ENCODE measurements at regions not wholly inside any gene's neighbourhood (a gene's known extent, or its start where the extent isn't known, plus 50 kb on each side); places are given as distances from the start of the nearest gene placed in this dataset.

- no peak for DNase-seq
Measured at GRCh38 chr7:91636728-91637127, 243.8 kb downstream of the MTERF1 start.

DNA sequence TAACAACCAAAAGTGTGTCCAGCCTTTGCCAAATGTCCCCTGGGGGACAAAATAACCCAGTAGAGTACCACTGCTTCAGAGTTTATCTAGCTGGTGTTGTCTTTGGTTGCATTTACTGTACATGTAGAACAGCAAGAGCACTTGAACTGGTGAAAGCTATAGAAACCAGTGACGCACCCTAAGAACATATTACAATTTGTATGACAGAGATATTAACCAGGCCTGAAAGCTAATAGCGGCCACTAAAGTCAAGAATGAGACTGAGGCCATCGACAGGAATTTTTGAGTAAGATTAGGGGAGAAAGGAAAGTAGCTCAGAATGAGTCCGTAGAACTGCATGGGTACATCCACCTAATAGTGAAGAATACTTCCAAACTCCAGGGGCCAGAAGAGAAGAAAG lies 236.2 kb downstream of the MTERF1 start:
- DNase-seq = no peak

- DNase-seq = no peak
Measured at GRCh38 chr7:91645542-91645941, 235.0 kb downstream of the MTERF1 start.

- no peak for DNase-seq
Measured at GRCh38 chr7:91651986-91652385, 228.5 kb downstream of the MTERF1 start.

DNA sequence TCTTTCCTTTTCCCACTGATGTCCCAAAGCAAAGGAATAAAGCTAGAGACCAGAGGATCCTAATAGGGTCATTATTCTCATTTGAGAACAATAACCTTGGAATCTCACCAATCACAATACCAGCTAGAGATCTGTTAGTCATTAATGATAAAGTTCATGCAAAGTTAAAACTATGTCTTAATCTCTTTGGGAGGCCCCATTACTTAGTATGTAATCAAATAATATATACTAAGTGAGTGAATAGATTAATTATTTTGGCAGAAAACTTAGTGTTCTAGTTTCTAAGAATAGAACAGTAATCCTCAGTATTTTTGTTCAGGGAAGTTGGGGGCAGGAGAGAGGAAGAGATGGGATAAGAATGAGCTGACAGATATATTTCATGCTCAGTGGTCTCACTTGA lies 227.2 kb downstream of the MTERF1 start:
- DNase-seq = no peak

DNA sequence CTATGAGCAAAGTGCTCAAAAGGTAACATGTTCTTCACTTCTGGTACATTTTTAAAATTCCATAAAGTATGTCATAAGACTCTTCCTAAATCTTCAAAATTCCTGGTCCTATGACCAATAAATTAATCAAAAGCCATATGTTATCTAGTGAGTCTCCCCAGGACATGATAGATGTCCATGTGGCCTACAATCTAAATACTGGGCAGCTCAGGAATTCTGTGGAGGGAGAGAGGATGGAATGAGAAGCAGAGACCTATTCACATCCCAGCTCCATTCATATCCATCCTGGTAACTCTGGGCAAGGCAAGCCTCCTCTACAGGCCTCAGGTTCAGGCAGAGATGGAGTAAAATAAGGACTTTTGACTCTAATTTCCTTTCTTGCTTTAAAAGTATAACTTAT lies 224.8 kb downstream of the MTERF1 start:
- no peak for DNase-seq

DNA sequence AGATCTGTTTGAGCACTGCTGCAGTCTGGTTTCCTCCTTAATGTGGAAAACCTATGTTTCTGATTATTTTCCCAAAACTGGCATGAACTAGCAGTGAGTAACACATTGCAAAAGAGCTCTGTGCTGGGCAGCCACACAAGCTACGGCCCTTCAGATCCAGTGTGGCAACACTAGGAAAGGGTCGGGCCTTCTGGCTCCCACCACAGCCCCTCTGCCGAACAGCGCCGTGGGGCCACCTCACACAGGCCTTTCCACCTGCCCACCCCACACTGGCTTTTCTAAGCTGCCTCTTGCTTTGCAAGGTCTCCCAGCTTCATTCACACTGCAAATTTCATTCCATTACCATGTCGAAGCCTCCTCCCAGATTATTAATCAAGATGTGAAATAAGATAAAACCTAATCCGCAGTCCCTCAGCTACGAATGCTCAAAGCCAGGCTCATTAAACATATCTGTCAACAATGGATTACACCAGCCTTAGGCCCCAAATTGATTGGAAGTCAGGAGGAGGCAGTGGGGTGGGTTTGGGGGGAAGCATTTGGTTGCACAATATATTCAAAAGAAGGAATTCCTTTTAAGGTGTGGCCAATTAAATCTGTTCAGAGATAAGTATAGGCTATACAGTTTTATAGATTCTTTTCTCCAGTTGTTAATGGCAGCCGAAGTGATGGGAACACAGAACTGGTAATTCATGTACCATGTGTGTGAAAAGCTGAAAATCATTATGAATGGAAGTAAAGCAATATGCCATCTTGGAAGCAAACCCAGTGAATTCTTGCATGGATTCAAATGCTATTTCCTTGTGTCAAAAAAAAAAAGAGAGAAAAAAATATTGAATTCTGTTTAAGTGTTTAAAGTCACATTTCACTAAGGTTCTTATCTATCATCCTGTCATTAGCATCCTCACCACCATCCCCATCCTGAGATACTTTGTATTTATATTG lies 223.7 kb downstream of the MTERF1 start:
- DNase-seq = no peak

DNA sequence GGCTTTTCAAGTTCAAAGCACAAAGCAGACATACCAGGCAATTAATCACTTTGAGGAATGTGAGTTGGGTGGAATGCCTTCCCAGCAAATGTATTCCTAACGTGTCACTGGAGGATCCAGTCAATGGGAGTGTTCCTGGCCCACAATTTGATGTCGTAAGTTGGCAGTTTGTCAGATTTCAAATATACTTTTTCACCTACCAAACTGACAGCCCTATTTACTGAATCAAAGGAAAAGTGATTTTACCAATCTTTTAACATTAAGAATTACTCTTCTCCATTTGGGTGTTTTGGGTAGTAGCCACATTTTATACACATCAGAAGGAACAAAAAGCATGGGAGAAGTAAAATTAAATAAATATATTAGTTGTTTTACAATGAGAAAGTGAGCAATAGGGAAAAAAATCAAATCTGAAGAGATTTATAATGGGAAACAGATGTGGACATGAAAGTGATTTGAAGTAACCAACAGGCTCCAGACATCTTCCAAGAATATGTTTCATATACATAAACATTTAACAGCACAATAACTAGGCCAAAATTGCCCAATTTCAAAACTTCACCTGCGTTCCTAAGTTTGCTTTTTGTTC lies 222.9 kb downstream of the MTERF1 start:
- no peak for DNase-seq

GRCh38 chr7:91659096-91659495 lies 221.4 kb downstream of the MTERF1 start:
- DNase-seq = no peak

DNA sequence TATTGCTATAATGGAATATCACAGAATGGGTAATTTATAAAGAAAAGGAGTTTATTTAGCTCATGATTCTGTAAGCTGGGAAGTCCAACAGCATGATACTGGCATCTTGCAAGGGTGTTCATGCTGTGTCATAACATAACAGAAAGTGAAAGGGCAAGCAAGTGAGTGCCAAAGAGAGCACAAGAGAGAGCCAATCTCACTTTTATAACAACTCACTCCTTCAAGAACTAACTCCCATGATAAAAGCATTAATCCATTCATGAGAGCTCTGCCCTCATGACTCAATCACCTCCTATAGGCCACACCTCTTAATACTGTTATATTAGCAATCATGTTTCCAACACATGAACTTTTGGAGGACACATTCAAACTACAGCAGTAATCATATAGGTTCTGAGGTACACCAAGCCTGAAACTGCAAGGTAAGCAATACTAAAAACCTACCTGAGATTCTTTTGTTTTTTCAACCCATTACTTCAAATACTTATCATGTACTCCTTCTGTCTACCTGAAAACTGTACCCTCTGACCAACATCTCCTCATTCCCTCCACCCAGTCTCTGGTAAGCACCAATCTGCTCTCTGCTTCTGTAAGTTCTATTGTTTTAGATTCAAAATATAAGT lies 219.7 kb downstream of the MTERF1 start:
- no peak for DNase-seq

- DNase-seq = no peak
Measured at GRCh38 chr7:91661727-91662126, 218.8 kb downstream of the MTERF1 start.

DNA sequence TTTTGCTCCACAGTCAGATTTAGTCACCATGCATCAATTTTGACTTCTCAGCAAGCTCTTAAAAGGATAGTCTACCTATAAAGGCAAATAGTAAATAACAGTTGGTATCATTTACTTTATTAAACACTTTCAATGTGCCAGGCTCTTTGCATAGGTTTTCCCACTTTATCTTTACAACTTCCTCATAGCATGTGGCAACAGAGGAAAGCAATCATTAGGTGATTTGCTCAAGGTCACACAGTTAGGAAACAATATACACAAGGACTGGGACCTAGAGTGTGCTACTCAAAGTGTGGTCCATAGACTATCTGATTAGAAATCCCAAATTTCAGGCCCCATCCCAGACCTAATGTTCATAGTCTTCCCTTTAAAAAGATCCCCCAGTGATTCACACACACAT lies 212.3 kb downstream of the MTERF1 start:
- no peak for DNase-seq

DNA sequence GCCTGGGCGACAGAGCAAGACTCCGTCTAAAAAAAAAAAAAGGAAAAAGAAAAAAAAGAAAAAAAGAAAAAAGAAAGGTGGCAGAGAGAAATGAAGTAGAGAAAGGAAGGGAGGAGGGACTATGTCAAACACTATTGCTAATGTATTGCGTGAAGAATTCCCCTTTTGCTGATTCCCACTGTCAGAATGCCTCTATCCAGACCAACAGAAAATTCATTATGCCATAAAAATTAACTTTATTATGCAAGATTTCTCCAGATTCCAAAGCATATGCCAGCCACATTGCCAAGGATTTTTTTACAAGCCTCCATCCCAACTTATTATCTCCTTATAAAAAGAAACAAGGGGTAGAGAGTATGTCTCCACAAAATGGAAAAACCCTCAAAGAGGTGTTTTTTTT lies 209.3 kb downstream of the MTERF1 start:
- no peak for DNase-seq

DNA sequence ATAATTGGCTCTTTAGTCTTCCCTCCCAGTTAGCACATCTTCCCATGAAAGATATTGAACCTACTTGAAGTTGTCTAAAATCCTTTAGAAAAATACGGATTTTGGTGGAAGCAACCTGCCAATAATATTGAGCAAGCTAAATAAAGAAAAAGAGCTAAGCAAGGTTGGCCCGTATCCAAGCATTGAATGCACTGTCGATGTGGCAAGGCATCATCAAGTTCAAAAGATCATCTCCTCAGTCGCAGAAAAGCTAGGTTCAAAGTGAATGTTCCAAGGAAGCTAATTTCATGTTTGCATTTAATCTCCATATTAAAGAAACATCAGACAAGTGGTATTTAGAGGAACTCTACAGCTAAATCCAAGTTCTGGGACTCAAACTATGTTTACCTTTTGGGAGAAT lies 206.0 kb downstream of the MTERF1 start:
- DNase-seq = no peak

DNA sequence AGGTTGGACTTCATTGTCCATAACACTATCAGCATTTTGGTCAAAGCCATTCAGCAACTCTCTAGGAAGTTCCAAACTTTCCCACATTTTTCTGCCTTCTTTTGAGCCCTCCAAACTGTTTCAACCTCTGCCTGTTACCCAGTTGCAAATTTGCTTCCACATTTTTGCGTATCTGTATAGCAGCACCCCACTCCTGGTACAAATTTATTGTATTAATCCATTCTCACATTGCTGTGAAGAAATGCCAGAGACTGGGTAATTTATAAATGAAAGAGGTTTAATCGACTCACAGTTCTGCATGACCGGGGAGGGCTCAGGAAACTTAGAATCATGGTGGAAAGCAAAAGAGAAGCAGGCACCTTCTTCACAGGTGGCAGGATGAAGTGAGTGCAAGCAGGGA lies 198.8 kb downstream of the MTERF1 start:
- DNase-seq = no peak

DNA sequence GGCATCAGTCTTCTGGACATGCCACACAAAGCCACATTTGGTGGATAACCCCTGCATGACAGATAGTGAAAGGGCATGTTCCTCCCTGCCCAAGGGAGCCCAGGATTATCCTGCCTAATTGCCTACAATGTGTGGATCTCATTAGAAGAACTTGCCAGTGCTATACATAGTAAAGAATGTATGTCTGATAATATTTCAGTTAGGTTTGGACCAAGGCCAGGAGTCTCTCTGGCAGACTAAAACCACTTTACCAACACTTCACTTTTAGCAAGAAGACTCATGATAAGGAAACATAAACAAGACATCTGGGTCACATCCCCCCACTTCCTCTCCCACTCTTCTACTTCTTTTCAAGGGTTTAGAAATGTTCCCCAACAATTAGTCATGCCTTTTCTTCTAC lies 196.7 kb downstream of the MTERF1 start:
- peak; percentile 43 to 55 for DNase-seq

DNA sequence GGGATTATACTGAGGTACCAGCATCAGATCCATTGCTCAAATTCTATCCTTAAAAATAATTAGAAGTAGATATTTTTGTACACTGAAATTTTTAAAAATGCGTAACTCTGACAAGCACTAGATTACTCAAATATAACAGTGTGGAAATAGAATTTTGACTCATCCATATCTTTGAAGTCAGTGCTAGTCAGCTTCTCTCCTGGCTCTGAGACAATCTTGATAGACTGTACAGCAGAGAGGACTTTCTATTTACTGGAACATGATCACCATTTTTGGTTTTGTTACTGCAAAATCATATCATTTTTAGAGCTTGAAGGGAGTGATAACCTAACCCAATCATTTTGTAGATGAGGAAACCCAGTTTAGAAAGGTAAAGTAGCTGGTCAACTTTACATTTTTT lies 195.0 kb downstream of the MTERF1 start:
- no peak for DNase-seq

DNA sequence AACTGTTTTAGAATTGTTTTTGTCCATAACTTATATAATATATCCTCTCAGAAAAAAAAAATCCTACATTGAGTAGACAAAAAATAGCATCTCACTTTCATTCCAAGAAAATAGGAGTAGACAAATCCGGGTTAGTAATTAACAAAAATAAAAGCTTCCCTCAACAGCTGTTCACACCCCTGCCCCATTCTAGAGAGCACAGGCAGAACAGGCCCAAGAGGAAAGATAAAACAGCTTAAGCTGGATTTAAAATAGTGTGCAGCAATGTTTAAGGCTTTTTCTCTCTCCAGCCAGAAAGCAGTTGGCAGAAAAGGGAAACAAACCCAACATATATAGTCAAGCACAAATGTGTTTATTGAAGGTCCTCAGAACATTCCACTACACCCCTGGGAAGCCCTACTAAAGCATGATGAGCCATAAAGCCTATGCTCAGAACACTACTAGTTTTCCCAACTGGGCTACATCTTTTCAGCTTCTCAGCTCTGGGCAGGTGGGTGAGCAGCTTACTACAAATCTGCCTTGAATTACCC lies 189.9 kb downstream of the MTERF1 start:
- DNase-seq = no peak

- DNase-seq = no peak
Measured at GRCh38 chr7:91691865-91692264, 188.6 kb downstream of the MTERF1 start.

DNA sequence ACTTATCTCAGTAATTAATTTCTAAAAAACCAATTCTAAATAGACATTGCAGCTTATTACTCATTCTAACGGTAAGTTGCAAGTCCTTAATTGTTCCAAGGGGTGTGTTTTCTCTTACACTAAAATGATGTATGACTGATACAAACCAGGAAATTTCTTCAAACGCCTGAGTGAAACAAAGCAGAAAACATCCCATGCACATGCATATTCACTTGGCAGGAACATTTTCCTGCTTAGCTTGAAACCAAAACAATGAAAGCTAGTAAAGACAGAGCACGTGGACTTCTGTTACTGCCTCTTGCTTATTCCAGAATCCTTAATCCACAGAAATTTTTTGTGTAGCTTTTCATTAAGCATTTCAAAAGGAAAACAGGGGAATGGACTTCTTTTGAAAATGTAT lies 187.7 kb downstream of the MTERF1 start:
- no peak for DNase-seq

DNA sequence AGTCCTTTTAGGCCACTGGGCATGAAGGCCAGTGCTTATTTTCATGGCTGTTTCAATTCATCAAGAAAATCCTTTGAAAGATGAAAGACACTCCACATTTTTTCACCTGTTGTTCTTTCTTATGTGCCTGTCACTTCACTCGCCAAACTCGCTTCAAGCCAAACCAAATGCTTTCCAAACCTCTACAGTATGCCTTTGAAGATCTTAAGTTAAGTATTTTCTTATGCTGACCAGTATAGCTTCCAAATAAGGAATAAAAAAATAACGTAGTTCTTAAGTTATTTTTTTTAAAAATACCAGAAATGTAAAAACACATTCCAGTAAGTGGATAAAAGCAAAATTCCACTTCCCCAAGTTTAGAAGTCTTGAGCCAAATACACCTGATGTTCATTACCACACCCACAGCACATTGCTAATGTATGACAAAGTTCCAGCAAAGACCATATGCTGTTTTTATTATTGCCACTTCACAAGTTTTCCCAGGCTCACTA lies 186.1 kb downstream of the MTERF1 start:
- DNase-seq = no peak

DNA sequence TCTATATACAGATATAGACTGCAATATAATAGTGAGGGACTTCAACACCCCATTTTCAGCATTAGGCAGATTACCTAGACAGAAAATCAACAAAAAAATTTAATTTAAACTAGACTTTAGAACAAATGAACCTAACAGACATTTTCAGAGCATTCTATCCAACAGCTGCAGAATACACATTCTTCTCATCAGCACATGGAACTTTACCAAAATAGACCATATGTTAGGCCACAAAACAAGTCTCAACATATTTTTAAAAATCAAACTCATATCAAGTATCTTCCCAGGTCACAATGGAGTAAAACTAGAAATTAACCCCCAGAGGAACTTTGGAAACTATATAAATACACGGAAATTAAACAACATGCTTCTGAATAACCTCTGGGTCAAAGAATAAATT lies 169.6 kb downstream of the MTERF1 start:
- no peak for DNase-seq

GRCh38 chr7:91713669-91714068 lies 166.8 kb downstream of the MTERF1 start:
- no peak for DNase-seq

Data from AML-193 (cell line).